HG02970 (cell line): ENCODE measurements at regions not wholly inside any gene's neighbourhood (a gene's known extent, or its start where the extent isn't known, plus 50 kb on each side); places are given as distances from the start of the nearest gene placed in this dataset.

ENCODE experiments used
- ATAC-seq: cut with Tn5 transposase; IDR thresholded peaks from one replicate; pipeline ENCODE4 v1.9.1; 2021; ENCODE audit warnings: mild to moderate bottlenecking, moderate library complexity, moderate number of reproducible peaks; ENCODE audit not compliant: unreplicated experiment, low FRiP score

- no peak for ATAC-seq
These were observed 814.6 kb downstream of the SLC4A3 start for GRCh38 chr2:220442012-220442411.

GRCh38 chr2:220445429-220446105 lies 818.1 kb downstream of the SLC4A3 start:
- no peak for ATAC-seq

- ATAC-seq, result no peak
These were observed 818.8 kb downstream of the SLC4A3 start for GRCh38 chr2:220446106-220446712.

GRCh38 chr2:220450846-220451245 lies 823.4 kb downstream of the SLC4A3 start:
- ATAC-seq, result no peak

GRCh38 chr2:220451438-220451837 lies 824.0 kb downstream of the SLC4A3 start:
- no peak for ATAC-seq

- ATAC-seq, result no peak
These were observed 825.1 kb downstream of the SLC4A3 start for GRCh38 chr2:220452561-220452960.

GRCh38 chr2:220455351-220455990 lies 828.0 kb downstream of the SLC4A3 start:
- no peak for ATAC-seq

GRCh38 chr2:220458051-220458450 lies 830.6 kb downstream of the SLC4A3 start:
- no peak for ATAC-seq

GRCh38 chr2:220460257-220460985 lies 833.0 kb downstream of the SLC4A3 start:
- ATAC-seq, result no peak

GRCh38 chr2:220463876-220464275 lies 836.4 kb downstream of the SLC4A3 start:
- ATAC-seq, result no peak

GRCh38 chr2:220465700-220466099 lies 838.3 kb downstream of the SLC4A3 start:
- ATAC-seq, result no peak

GRCh38 chr2:220466251-220466691 lies 838.8 kb downstream of the SLC4A3 start:
- ATAC-seq, result no peak

GRCh38 chr2:220469201-220469600 lies 841.8 kb downstream of the SLC4A3 start:
- no peak for ATAC-seq

GRCh38 chr2:220473611-220474010 lies 846.2 kb downstream of the SLC4A3 start:
- no peak for ATAC-seq

GRCh38 chr2:220476877-220477276 lies 849.4 kb downstream of the SLC4A3 start:
- no peak for ATAC-seq

- ATAC-seq, result no peak
These were observed 851.1 kb downstream of the SLC4A3 start for GRCh38 chr2:220478305-220479058.

- no peak for ATAC-seq
These were observed 855.3 kb downstream of the SLC4A3 start for GRCh38 chr2:220482716-220483115.

- no peak for ATAC-seq
These were observed 861.7 kb downstream of the SLC4A3 start for GRCh38 chr2:220489121-220489520.

GRCh38 chr2:220491670-220492069 lies 864.2 kb downstream of the SLC4A3 start:
- ATAC-seq, result no peak

- no peak for ATAC-seq
These were observed 866.6 kb downstream of the SLC4A3 start for GRCh38 chr2:220493871-220494525.
